Bone marrow (tissue), 2 donors: ENCODE measurements at regions not wholly inside any gene's neighbourhood (a gene's known extent, or its start where the extent isn't known, plus 50 kb on each side); places are given as distances from the start of the nearest gene placed in this dataset.
"Not testable (repeated sequence)": the region's sequence is repeated elsewhere in the genome, so short reads cannot be mapped to it uniquely, and the experiment has no call there.

Experiments
- DNase-seq, 2 donors: peaks; one replicate each; lab custom pipeline; 2025; lab: John Stamatoyannopoulos, UW

GRCh38 chr2:11995456-11995855 is 249.0 kb downstream of the LPIN1 start:
- DNase-seq = no peak

- no peak for DNase-seq
Measured at GRCh38 chr2:11996618-11997017, 250.2 kb downstream of the LPIN1 start.

GRCh38 chr2:11997142-11997541 is 250.7 kb downstream of the LPIN1 start:
- no peak for DNase-seq

- peak in 1 of 2 donors; percentile 66 for DNase-seq
Measured at GRCh38 chr2:11998218-11998617, 251.8 kb downstream of the LPIN1 start.

- no peak for DNase-seq
Measured at GRCh38 chr2:11998626-11999378, 252.4 kb downstream of the LPIN1 start.

GRCh38 chr2:12001621-12002020 is 255.2 kb downstream of the LPIN1 start:
- DNase-seq = no peak

- DNase-seq = no peak
Measured at GRCh38 chr2:12002215-12002614, 255.8 kb downstream of the LPIN1 start.

- no peak for DNase-seq
Measured at GRCh38 chr2:12004713-12005112, 258.3 kb downstream of the LPIN1 start.

GRCh38 chr2:12005886-12006681 is 259.7 kb downstream of the LPIN1 start:
- peak; percentile 6 to 69 for DNase-seq

GRCh38 chr2:12006850-12007249 is 260.4 kb downstream of the LPIN1 start:
- DNase-seq = no peak

GRCh38 chr2:12007282-12007681 is 260.9 kb downstream of the LPIN1 start:
- no peak for DNase-seq

GRCh38 chr2:12008425-12009061 is 262.1 kb downstream of the LPIN1 start:
- peak in 1 of 2 donors; percentile 16 for DNase-seq

- DNase-seq = no peak
Measured at GRCh38 chr2:12009323-12009905, 263.0 kb downstream of the LPIN1 start.

- DNase-seq = no peak
Measured at GRCh38 chr2:12010059-12010458, 263.6 kb downstream of the LPIN1 start.

- no peak for DNase-seq
Measured at GRCh38 chr2:12010779-12011178, 264.3 kb downstream of the LPIN1 start.

- no peak for DNase-seq
Measured at GRCh38 chr2:12014088-12014960, 267.9 kb downstream of the LPIN1 start.

- no peak for DNase-seq
Measured at GRCh38 chr2:12017499-12018157, 271.2 kb downstream of the LPIN1 start.

- not testable (repeated sequence) for DNase-seq
Measured at GRCh38 chr2:12018726-12019125, 272.3 kb downstream of the LPIN1 start.

GRCh38 chr2:12020833-12021469 is 274.5 kb downstream of the LPIN1 start:
- DNase-seq = no peak

GRCh38 chr2:12024197-12024907 is 277.9 kb downstream of the LPIN1 start:
- not testable (repeated sequence) for DNase-seq
